Inflammatory macrophage treated with lipopolysaccharide for 4 hours (primary cell): ENCODE measurements at regions not wholly inside any gene's neighbourhood (a gene's known extent, or its start where the extent isn't known, plus 50 kb on each side); places are given as distances from the start of the nearest gene placed in this dataset.
"Not testable (repeated sequence)": the region's sequence is repeated elsewhere in the genome, so short reads cannot be mapped to it uniquely, and the experiment has no call there.

Experiments used
- DNase-seq: peaks from one replicate; pipeline ENCODE4 v3.0.0-alpha.2; 2020

GRCh38 chr20:43364001-43364400, 93.7 kb upstream of the SRSF6 start:
- no peak for DNase-seq

GRCh38 chr20:43363506-43363905, 94.2 kb upstream of the SRSF6 start:
- DNase-seq, result no peak

GRCh38 chr20:43361526-43361925, 96.2 kb upstream of the SRSF6 start:
- DNase-seq, result no peak

- DNase-seq, result no peak
Measured at GRCh38 chr20:43360016-43360415, 97.7 kb upstream of the SRSF6 start.

- no peak for DNase-seq
Measured at GRCh38 chr20:43358811-43359210, 98.9 kb upstream of the SRSF6 start.

- no peak for DNase-seq
Measured at GRCh38 chr20:43357352-43357751, 100.3 kb upstream of the SRSF6 start.

- DNase-seq, result no peak
Measured at GRCh38 chr20:43355610-43356009, 102.1 kb upstream of the SRSF6 start.

- no peak for DNase-seq
Measured at GRCh38 chr20:43352996-43353395, 104.7 kb upstream of the SRSF6 start.

GRCh38 chr20:43350694-43351093, 107.0 kb upstream of the SRSF6 start:
- not testable (repeated sequence) for DNase-seq

- DNase-seq, result no peak
Measured at GRCh38 chr20:43349841-43350240, 107.9 kb upstream of the SRSF6 start.

GRCh38 chr20:43347839-43348238, 109.9 kb upstream of the SRSF6 start:
- not testable (repeated sequence) for DNase-seq

GRCh38 chr20:43345676-43346075, 112.0 kb upstream of the SRSF6 start:
- no peak for DNase-seq

- no peak for DNase-seq
Measured at GRCh38 chr20:43341511-43341910, 116.2 kb upstream of the SRSF6 start.

GRCh38 chr20:43337036-43337435, 120.7 kb upstream of the SRSF6 start:
- DNase-seq, result no peak

GRCh38 chr20:43334080-43334479, 123.6 kb upstream of the SRSF6 start:
- DNase-seq, result no peak

GRCh38 chr20:43331906-43332305, 125.8 kb upstream of the SRSF6 start:
- DNase-seq, result no peak

- no peak for DNase-seq
Measured at GRCh38 chr20:43328697-43329096, 129.0 kb upstream of the SRSF6 start.

- not testable (repeated sequence) for DNase-seq
Measured at GRCh38 chr20:43327234-43327633, 130.5 kb upstream of the SRSF6 start.

GRCh38 chr20:43325926-43326325, 131.8 kb upstream of the SRSF6 start:
- DNase-seq, result no peak

GRCh38 chr20:43323592-43323991, 133.9 kb upstream of the PTPRT start:
- no peak for DNase-seq

- no peak for DNase-seq
Measured at GRCh38 chr20:43322851-43323250, 133.1 kb upstream of the PTPRT start.

- no peak for DNase-seq
Measured at GRCh38 chr20:43320536-43320935, 130.8 kb upstream of the PTPRT start.

GRCh38 chr20:43318755-43319297, 129.1 kb upstream of the PTPRT start:
- DNase-seq, result no peak

GRCh38 chr20:43316271-43316670, 126.6 kb upstream of the PTPRT start:
- DNase-seq, result no peak

GRCh38 chr20:43309266-43309665, 119.6 kb upstream of the PTPRT start:
- no peak for DNase-seq

- DNase-seq, result no peak
Measured at GRCh38 chr20:43306837-43307236, 117.1 kb upstream of the PTPRT start.
